ENCODE measurements at regions not wholly inside any gene's neighbourhood (a gene's known extent, or its start where the extent isn't known, plus 50 kb on each side); places are given as distances from the start of the nearest gene placed in this dataset.
A peak's percentile ranks its signal among the peaks of the same experiment; 100 is the strongest.

- Histone ChIP-seq H3K4me1 (no peaks in the 10 kb centered on the region), H3K36me3 (no peaks in the 10 kb centered on the region), H3K27me3 (no peaks in the 10 kb centered on the region), H3K27ac (peak overlapping the region in 1 of 4 donors; percentile 37), H3K9me3 (no peaks in the 10 kb centered on the region), H3K4me3 (no peak overlapping the region)
- intact Hi-C loops (cut with DNase I), result no loop called here
- DNase-seq, result no peak
- no peak for TF ChIP-seq EP300 (IDR thresholded peaks at IDR 0.05)
- TF ChIP-seq POLR2A (IDR thresholded peaks at IDR 0.05), result no peak
- TF ChIP-seq, protein P1, sequence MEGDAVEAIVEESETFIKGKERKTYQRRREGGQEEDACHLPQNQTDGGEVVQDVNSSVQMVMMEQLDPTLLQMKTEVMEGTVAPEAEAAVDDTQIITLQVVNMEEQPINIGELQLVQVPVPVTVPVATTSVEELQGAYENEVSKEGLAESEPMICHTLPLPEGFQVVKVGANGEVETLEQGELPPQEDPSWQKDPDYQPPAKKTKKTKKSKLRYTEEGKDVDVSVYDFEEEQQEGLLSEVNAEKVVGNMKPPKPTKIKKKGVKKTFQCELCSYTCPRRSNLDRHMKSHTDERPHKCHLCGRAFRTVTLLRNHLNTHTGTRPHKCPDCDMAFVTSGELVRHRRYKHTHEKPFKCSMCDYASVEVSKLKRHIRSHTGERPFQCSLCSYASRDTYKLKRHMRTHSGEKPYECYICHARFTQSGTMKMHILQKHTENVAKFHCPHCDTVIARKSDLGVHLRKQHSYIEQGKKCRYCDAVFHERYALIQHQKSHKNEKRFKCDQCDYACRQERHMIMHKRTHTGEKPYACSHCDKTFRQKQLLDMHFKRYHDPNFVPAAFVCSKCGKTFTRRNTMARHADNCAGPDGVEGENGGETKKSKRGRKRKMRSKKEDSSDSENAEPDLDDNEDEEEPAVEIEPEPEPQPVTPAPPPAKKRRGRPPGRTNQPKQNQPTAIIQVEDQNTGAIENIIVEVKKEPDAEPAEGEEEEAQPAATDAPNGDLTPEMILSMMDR (IDR thresholded peaks at IDR 0.05), result no peak
- no peak for TF ChIP-seq POLR2AphosphoS5 (IDR thresholded peaks at IDR 0.05)
- 54 to 61% methylated on average over 6 of the region's 6 CpGs for WGBS, 2 donors
Observed at GRCh38 chr7:124412531-124412930, 353.1 kb downstream of the GPR37 start.

DNA sequence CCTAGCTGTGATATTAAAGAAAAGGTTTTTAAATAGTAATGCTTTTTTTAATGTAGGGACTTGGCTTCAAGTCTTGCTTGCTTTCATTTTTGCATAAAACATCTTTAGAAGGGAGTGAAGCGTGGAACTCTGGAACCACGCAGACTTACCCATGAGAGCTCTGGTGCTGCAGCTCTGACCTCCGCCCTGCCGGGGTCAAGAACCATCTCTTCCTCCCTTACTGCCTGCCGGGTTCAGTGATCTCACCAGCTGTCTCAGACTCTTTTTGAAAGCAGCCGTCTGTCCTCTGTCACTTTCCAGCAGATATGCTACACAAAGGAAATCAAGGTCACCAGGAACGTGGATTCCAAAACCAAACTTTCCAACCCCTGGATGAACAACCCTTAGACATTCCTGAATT lies 353.8 kb downstream of the GPR37 start:
- Histone ChIP-seq H3K36me3 (no peaks in the 10 kb centered on the region), H3K9me3 (no peaks in the 10 kb centered on the region), H3K27me3 (no peaks in the 10 kb centered on the region), H3K4me1 (no peaks in the 10 kb centered on the region), H3K27ac (no peak overlapping the region), H3K4me3 (no peak overlapping the region)
- DNase-seq, result no peak
- TF ChIP-seq POLR2AphosphoS5 (IDR thresholded peaks at IDR 0.05), result no peak
- TF ChIP-seq, protein P1 (IDR thresholded peaks at IDR 0.05), result no peak
- no peak for TF ChIP-seq EP300 (IDR thresholded peaks at IDR 0.05)
- no peak for TF ChIP-seq POLR2A (IDR thresholded peaks at IDR 0.05)
- WGBS, 2 donors, result 49 to 50% methylated on average over 7 of the region's 7 CpGs
- intact Hi-C loops (cut with DNase I), result no loop called here

DNA sequence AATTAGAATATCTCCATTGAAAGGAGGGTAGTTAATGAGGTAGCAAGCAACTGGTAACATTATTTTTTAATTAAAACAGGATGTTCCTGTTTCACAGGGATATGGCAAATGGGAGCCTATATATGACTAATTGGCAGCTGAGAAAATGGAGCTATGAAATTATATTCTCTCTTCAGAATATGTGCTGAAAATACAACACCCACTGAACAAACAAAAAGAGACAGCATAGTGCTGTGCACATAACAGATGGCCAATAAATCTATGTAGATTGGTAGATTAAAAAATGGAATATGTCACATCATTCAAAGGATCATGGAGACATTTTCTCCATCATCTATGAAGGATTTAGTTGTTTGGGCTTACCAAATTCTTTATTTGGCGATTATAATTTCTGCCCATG lies 362.0 kb downstream of the GPR37 start:
- H3K4me3 ChIP-seq, result no peak overlapping the region
- H3K36me3 ChIP-seq, result no peaks in the 10 kb centered on the region
- H3K27ac ChIP-seq, result no peak overlapping the region
- intact Hi-C loops (cut with DNase I), result no loop called here
- H3K9me3 ChIP-seq, result no peaks in the 10 kb centered on the region
- 77 to 84% methylated on average over 1 of the region's 1 CpG for whole genome bisulfite sequencing, 2 donors
- no peaks in the 10 kb centered on the region for H3K4me1 ChIP-seq
- no peak for DNase-seq
- TF ChIP-seq POLR2A (IDR thresholded peaks at IDR 0.05), result no peak
- TF ChIP-seq EP300 (IDR thresholded peaks at IDR 0.05), result no peak
- TF ChIP-seq, protein P1 (IDR thresholded peaks at IDR 0.05), result no peak
- no peak for TF ChIP-seq POLR2AphosphoS5 (IDR thresholded peaks at IDR 0.05)
- H3K27me3 ChIP-seq, result no peaks in the 10 kb centered on the region

GRCh38 chr7:124403112-124403511 lies 362.5 kb downstream of the GPR37 start:
- TF ChIP-seq POLR2A (IDR thresholded peaks at IDR 0.05) (no peak), POLR2AphosphoS5 (IDR thresholded peaks at IDR 0.05) (no peak), EP300 (IDR thresholded peaks at IDR 0.05) (no peak)
- TF ChIP-seq, protein P1 (IDR thresholded peaks at IDR 0.05), result no peak
- WGBS, 2 donors, result 64 to 70% methylated on average over 2 of the region's 2 CpGs

GRCh38 chr7:124399941-124400340 lies 365.7 kb downstream of the GPR37 start:
- Histone ChIP-seq H3K27ac (no peak overlapping the region), H3K9me3 (no peaks in the 10 kb centered on the region), H3K4me3 (no peak overlapping the region), H3K4me1 (no peaks in the 10 kb centered on the region), H3K27me3 (no peaks in the 10 kb centered on the region), H3K36me3 (no peaks in the 10 kb centered on the region)
- 53 to 84% methylated on average over 1 of the region's 1 CpG for WGBS, 2 donors
- no peak for DNase-seq
- intact Hi-C loops (cut with DNase I), result no loop called here
- TF ChIP-seq POLR2AphosphoS5 (IDR thresholded peaks at IDR 0.05) (no peak), POLR2A (IDR thresholded peaks at IDR 0.05) (no peak), EP300 (IDR thresholded peaks at IDR 0.05) (no peak)
- TF ChIP-seq, protein P1 (IDR thresholded peaks at IDR 0.05), result no peak

More at GRCh38 chr7:124403112-124403511, 362.5 kb downstream of the GPR37 start:
- H3K9me3 ChIP-seq, result no peaks in the 10 kb centered on the region
- no peak overlapping the region for H3K27ac ChIP-seq
- no peak for DNase-seq
- H3K36me3 ChIP-seq, result no peaks in the 10 kb centered on the region
- no peak overlapping the region for H3K4me3 ChIP-seq
- H3K27me3 ChIP-seq, result no peaks in the 10 kb centered on the region
- intact Hi-C loops (cut with DNase I), result no loop called here
- no peaks in the 10 kb centered on the region for H3K4me1 ChIP-seq

Data from sigmoid colon (tissue), 6 donors.